GM12872 (cell line): ENCODE measurements at regions not wholly inside any gene's neighbourhood (a gene's known extent, or its start where the extent isn't known, plus 50 kb on each side); places are given as distances from the start of the nearest gene placed in this dataset.

Experiments used
- CTCF ChIP-seq: IDR thresholded peaks from 3 replicates; pipeline ENCODE4 v1.5.1; 2011; ENCODE audit warnings: low read depth, mild to moderate bottlenecking, low read length, moderate library complexity; ENCODE audit not compliant: insufficient read depth

GRCh38 chr4:27078934-27079455 lies 218.4 kb downstream of the STIM2 start:
- no peak for TF ChIP-seq CTCF

- TF ChIP-seq CTCF, result no peak
Observed at GRCh38 chr4:27081675-27082586, 221.3 kb downstream of the STIM2 start.

- no peak for TF ChIP-seq CTCF
Observed at GRCh38 chr4:27082776-27083175, 222.1 kb downstream of the STIM2 start.

- no peak for TF ChIP-seq CTCF
Observed at GRCh38 chr4:27084685-27085361, 224.2 kb downstream of the STIM2 start.

GRCh38 chr4:27085396-27085795 lies 224.8 kb downstream of the STIM2 start:
- TF ChIP-seq CTCF, result no peak

GRCh38 chr4:27087306-27088045 lies 226.8 kb downstream of the STIM2 start:
- no peak for TF ChIP-seq CTCF

- TF ChIP-seq CTCF, result no peak
Observed at GRCh38 chr4:27088491-27088890, 227.8 kb downstream of the STIM2 start.
